ENCODE measurements at regions not wholly inside any gene's neighbourhood (a gene's known extent, or its start where the extent isn't known, plus 50 kb on each side); places are given as distances from the start of the nearest gene placed in this dataset.

DNA sequence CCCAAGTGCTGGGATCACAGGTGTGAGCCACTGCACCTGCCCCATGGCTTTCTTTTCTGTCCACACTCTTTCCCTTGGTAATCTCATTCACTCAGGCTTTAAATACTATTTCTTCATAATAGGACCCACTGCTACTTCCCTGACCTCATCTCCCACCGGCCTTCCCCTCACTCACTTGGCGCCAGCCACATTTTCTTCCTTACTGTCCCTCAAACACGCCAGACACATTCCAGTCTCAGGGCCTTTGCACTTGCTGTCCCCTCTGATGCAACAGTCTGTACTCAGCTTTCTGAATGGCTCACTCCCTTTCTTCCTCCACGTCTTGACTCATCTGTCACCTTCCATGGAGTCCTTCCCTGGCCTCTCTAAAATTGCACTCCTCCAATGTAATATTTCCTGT is 111.1 kb upstream of the MVB12B start:
- H4K20me1 ChIP-seq (replicated peaks in 1 of 2; ENCODE audit: control insufficient read depth in 1 of 2, insufficient read depth in 2 of 2, low read length in 2 of 2) = no peaks in the 10 kb centered on the region
- no peak overlapping the region for H3K9ac ChIP-seq (replicated peaks in 1 of 4; ENCODE audit: extremely low read depth in 1 of 4, low read depth in 3 of 4, low read length in 3 of 4)
- H3K18ac ChIP-seq (ENCODE audit: extremely low read depth, low read length) = no peak overlapping the region
- CTCF ChIA-PET (ENCODE audit: partially characterized antibody) = interaction anchor here (0.9 to 1.2 kb wide), 3 partner anchors 17 to 283 kb away, joined by 3 to 4 read pairs (median 3); no protein-coding TSS in a partner anchor
- no peaks in the 10 kb centered on the region for H3K79me1 ChIP-seq (ENCODE audit: low read depth, low read length)
- H2BK15ac ChIP-seq (ENCODE audit: low read length) = no peak overlapping the region
- no peak overlapping the region for H3K4ac ChIP-seq (replicated peaks; ENCODE audit: insufficient read length, low read depth, low read length)
- H3K56ac ChIP-seq (replicated peaks; ENCODE audit: insufficient read length, low read depth, low read length) = no peak overlapping the region
- H3K14ac ChIP-seq (ENCODE audit: insufficient read length) = no peak overlapping the region
- H4K91ac ChIP-seq (replicated peaks; ENCODE audit: insufficient read length, low read length) = no peak overlapping the region
- no peak overlapping the region for H2BK5ac ChIP-seq (ENCODE audit: low read depth, low read length)
- peaks cover 0 to 4% (median 2%) of the 10 kb centered on the region in 4 experiments; a peak in 4 of 7 replicates for H3K4me1 ChIP-seq (replicated peaks in 1 of 4; ENCODE audit: control insufficient read depth in 3 of 4, insufficient read depth in 4 of 4, low read length in 3 of 4)
- no peak overlapping the region for H2AFZ ChIP-seq (ENCODE audit: low read length)
- H3K27me3 ChIP-seq (replicated peaks in 1 of 4; ENCODE audit: control insufficient read depth in 3 of 4, extremely low read depth in 1 of 4, insufficient read depth in 3 of 4, low read length in 3 of 4) = no peaks in the 10 kb centered on the region; a peak in 1 of 7 replicates
- H4K5ac ChIP-seq (ENCODE audit: insufficient read length, low read depth, low read length) = no peak overlapping the region
- no peak overlapping the region for H3K23ac ChIP-seq (ENCODE audit: insufficient read length)
- no peaks in the 10 kb centered on the region for H3K36me3 ChIP-seq (ENCODE audit: control insufficient read depth in 2 of 4, insufficient read depth in 4 of 4, low read length in 3 of 4)
- H3K27ac ChIP-seq (ENCODE audit: low read depth, low read length) = no peak overlapping the region
- no peak overlapping the region for H2BK20ac ChIP-seq (ENCODE audit: low read length)
- H3K4me3 ChIP-seq (ENCODE audit: extremely low read depth in 1 of 4, insufficient read depth in 2 of 4, low read depth in 3 of 4, low read length in 4 of 4) = no peak overlapping the region
- peaks cover 3 to 7% of the 10 kb centered on the region in 2 experiments; a peak in 3 of 4 replicates for H3K9me3 ChIP-seq (ENCODE audit: insufficient read depth in 2 of 2, low read depth in 1 of 2, low read length in 1 of 2)
- no peaks in the 10 kb centered on the region for H3K79me2 ChIP-seq (ENCODE audit: control insufficient read depth in 1 of 2, insufficient read depth in 2 of 2, low read length in 2 of 2)
- H2BK120ac ChIP-seq (replicated peaks; ENCODE audit: low read depth, low read length) = no peak overlapping the region
- no peak for DNase-seq (ENCODE audit: low read depth in 1 of 2, low spot score in 2 of 2)
- WGBS, 2 experiments (ENCODE audit: extremely low coverage in 1 of 2, insufficient coverage in 1 of 2, insufficient read length in 1 of 2, insufficient replicate concordance in 2 of 2, low coverage in 1 of 2, low lambda C conversion rate in 2 of 2, missing lambda C conversion rate in 1 of 2) = 88% methylated on average over 4 of the region's 4 CpGs; no CpG with 5 or more reads in 1 of the 2 experiments
- POLR2A ChIA-PET (ENCODE audit: partially characterized antibody) = no interaction called here
- H4K8ac ChIP-seq (ENCODE audit: extremely low read depth, insufficient read depth, low read length) = no peak overlapping the region
- no peak for FAIRE-seq
- no peak overlapping the region for H3K4me2 ChIP-seq (ENCODE audit: insufficient read depth in 1 of 2, low read depth in 2 of 2, low read length in 2 of 2)
- no peak overlapping the region for H2BK12ac ChIP-seq (ENCODE audit: low read depth, low read length)
- peaks cover 4% of the 10 kb centered on the region; the same call in 1 of the 2 replicates for H3K23me2 ChIP-seq (ENCODE audit: low read depth, low read length)
- H2AK5ac ChIP-seq (ENCODE audit: low read depth, low read length) = no peak overlapping the region
- TF ChIP-seq POLR2AphosphoS5 (IDR thresholded peaks at IDR 0.05; ENCODE audit: low read depth, low read length) (no peak), JUND (IDR thresholded peaks at IDR 0.05; ENCODE audit: low read length) (no peak), SIN3A (conservative IDR thresholded peaks at IDR 0.05 in 1 of 2, IDR thresholded peaks at IDR 0.05 in 1 of 2; ENCODE audit: low read depth in 1 of 2, low read length in 2 of 2) (no peak), RFX5 (IDR thresholded peaks at IDR 0.05; ENCODE audit: borderline replicate concordance, low read depth, low read length) (no peak), RBBP5 (IDR thresholded peaks at IDR 0.05; ENCODE audit: borderline replicate concordance, low read depth, low read length) (no peak), SUZ12 (IDR thresholded peaks at IDR 0.05; ENCODE audit: low read length) (no peak), RXRA (IDR thresholded peaks at IDR 0.05; ENCODE audit: insufficient read depth, low read depth, low read length) (no peak), CHD2 (IDR thresholded peaks at IDR 0.05; ENCODE audit: low read length) (no peak), CTBP2 (IDR thresholded peaks at IDR 0.05; ENCODE audit: borderline replicate concordance, insufficient read depth, insufficient read length, low read length) (no peak), BACH1 (IDR thresholded peaks at IDR 0.05; ENCODE audit: low read length) (no peak), RNF2 (IDR thresholded peaks at IDR 0.05; ENCODE audit: borderline replicate concordance, low read depth, low read length, missing control alignments, poor library complexity, severe bottlenecking) (no peak), FOSL1 (IDR thresholded peaks at IDR 0.05; ENCODE audit: insufficient read depth, low read depth, low read length) (no peak), GTF2F1 (IDR thresholded peaks at IDR 0.05; ENCODE audit: borderline replicate concordance, low read depth, low read length) (no peak), POLR2A (IDR thresholded peaks at IDR 0.05; ENCODE audit: control extremely low read depth in 1 of 2, low read depth in 2 of 2, low read length in 2 of 2) (no peak)
